ENCODE measurements at regions not wholly inside any gene's neighbourhood (a gene's known extent, or its start where the extent isn't known, plus 50 kb on each side); places are given as distances from the start of the nearest gene placed in this dataset.

- TF ChIP-seq CTCF (IDR thresholded peaks at IDR 0.05 in 2 of 3, conservative IDR thresholded peaks at IDR 0.05 in 1 of 3; ENCODE audit: borderline replicate concordance in 1 of 3, insufficient read depth in 1 of 3, low read depth in 2 of 3, low read length in 2 of 3) (no peak), EZH2 (IDR thresholded peaks at IDR 0.05) (no peak), EZH2phosphoT487 (IDR thresholded peaks at IDR 0.05; ENCODE audit: borderline replicate concordance) (no peak), CBX3 (IDR thresholded peaks at IDR 0.05; ENCODE audit: low read depth) (no peak), ZFX (IDR thresholded peaks at IDR 0.05) (no peak)
Measured at GRCh38 chr1:38340409-38340808, 293.8 kb upstream of the POU3F1 start (continued).

GRCh38 chr1:38337711-38338110, 291.1 kb upstream of the POU3F1 start:
- Histone ChIP-seq H3K9me3 (ENCODE audit: control insufficient read depth in 1 of 2, insufficient read depth in 1 of 2, low read depth in 1 of 2, low read length in 2 of 2) (no peaks in the 10 kb centered on the region), H3K79me2 (ENCODE audit: insufficient read depth, low read length) (no peaks in the 10 kb centered on the region), H3K36me3 (ENCODE audit: control insufficient read depth in 1 of 2, insufficient read depth in 2 of 2, low read length in 2 of 2) (no peaks in the 10 kb centered on the region), H3K4me2 (ENCODE audit: low read length) (no peak overlapping the region), H3K9ac (ENCODE audit: low read length) (no peak overlapping the region), H3K4me3 (replicated peaks in 1 of 2; ENCODE audit: low read depth in 1 of 2, low read length in 2 of 2) (no peak overlapping the region), H3K27me3 (ENCODE audit: insufficient read depth, low read length) (peaks cover 87% of the 10 kb centered on the region), H2AFZ (ENCODE audit: low read depth, low read length, poor library complexity, severe bottlenecking) (no peak overlapping the region), H3K9me2 (ENCODE audit: insufficient read depth) (no peaks in the 10 kb centered on the region), H3K27ac (ENCODE audit: low read depth, low read length) (no peak overlapping the region), H4K20me1 (ENCODE audit: insufficient read depth) (no peaks in the 10 kb centered on the region), H3K4me1 (ENCODE audit: control insufficient read depth in 1 of 2, insufficient read depth in 2 of 2, low read length in 2 of 2) (no peaks in the 10 kb centered on the region)
- POLR2A ChIA-PET = no interaction called here
- TF ChIP-seq MAX (IDR thresholded peaks at IDR 0.05) (no peak), RAD21 (IDR thresholded peaks at IDR 0.05; ENCODE audit: low read depth) (no peak), ZNF274 (IDR thresholded peaks at IDR 0.05; ENCODE audit: low read depth, low read length) (no peak), TCF7L2 (IDR thresholded peaks at IDR 0.05; ENCODE audit: borderline replicate concordance, extremely low read depth, insufficient read depth, insufficient read length) (no peak), REST (IDR thresholded peaks at IDR 0.05; ENCODE audit: low read depth) (no peak), SIN3A (IDR thresholded peaks at IDR 0.05; ENCODE audit: low read depth) (no peak), CEBPB (IDR thresholded peaks at IDR 0.05; ENCODE audit: low read depth) (no peak), JUND (IDR thresholded peaks at IDR 0.05) (no peak), ELF1 (IDR thresholded peaks at IDR 0.05; ENCODE audit: borderline replicate concordance, low read depth) (no peak), CBX3 (IDR thresholded peaks at IDR 0.05; ENCODE audit: low read depth) (no peak)
- DNase-seq (ENCODE audit: low read depth, low spot score) = no peak
- no TSS peak for BruUV-seq (replicated peaks)
- no peak for ATAC-seq
- intact Hi-C loops (cut with micrococcal nuclease) = no loop called here
- RAD21 ChIA-PET (ENCODE audit: low non-redundant PET in 1 of 2, low total read pairs in 2 of 2, uncharacterized antibody in 2 of 2, unreplicated experiment in 2 of 2) = no interaction called here
- CTCF ChIA-PET = no interaction called here
